HEK293 (cell line): ENCODE measurements at regions not wholly inside any gene's neighbourhood (a gene's known extent, or its start where the extent isn't known, plus 50 kb on each side); places are given as distances from the start of the nearest gene placed in this dataset.

ENCODE experiments used
- ATF2 ChIP-seq: fragments of 450-650 bp; formaldehyde crosslinking; IDR thresholded peaks from 2 replicates; pipeline ENCODE4 v1.5.1; 2016; ENCODE audit warnings: missing biosample characterization, missing genetic modification characterization, low read depth
- CTCF ChIP-seq: fragments of 450-650 bp; formaldehyde crosslinking; IDR thresholded peaks from 2 replicates; pipeline ENCODE4 v1.5.1; 2016; ENCODE audit warnings: missing biosample characterization, missing genetic modification characterization
- HIC1 ChIP-seq: fragments of 450-650 bp; formaldehyde crosslinking; IDR thresholded peaks from 2 replicates; pipeline ENCODE4 v1.5.1; 2016; ENCODE audit warnings: missing biosample characterization, missing genetic modification characterization
- ZBTB11 ChIP-seq: fragments of 450-650 bp; formaldehyde crosslinking; conservative IDR thresholded peaks from 2 replicates; pipeline ENCODE4 v1.5.1; 2016; ENCODE audit warnings: low read depth, missing biosample characterization, missing genetic modification characterization
- ZFP41 ChIP-seq: fragments of 450-650 bp; formaldehyde crosslinking; IDR thresholded peaks from 2 replicates; pipeline ENCODE4 v1.5.1; 2016; ENCODE audit warnings: missing biosample characterization, missing genetic modification characterization, borderline replicate concordance
- ZNF133 ChIP-seq: fragments of 450-650 bp; formaldehyde crosslinking; IDR thresholded peaks from 2 replicates; pipeline ENCODE4 v1.5.1; 2016; ENCODE audit warnings: missing biosample characterization, missing genetic modification characterization
- ZNF76 ChIP-seq: fragments of 450-650 bp; formaldehyde crosslinking; IDR thresholded peaks from 2 replicates; pipeline ENCODE4; 2016; ENCODE audit warnings: low read depth, missing biosample characterization, missing genetic modification characterization, borderline replicate concordance

GRCh38 chr16:48970216-48970615 is 311.4 kb downstream of the CBLN1 start:
- TF ChIP-seq ATF2 (no peak), ZNF133 (no peak), ZBTB11 (no peak), CTCF (tag by site-specific recombination) (no peak), HIC1 (tag by site-specific recombination) (no peak), ZFP41 (tag by site-specific recombination) (no peak), ZNF76 (tag by site-specific recombination) (no peak)
